ENCODE measurements at regions not wholly inside any gene's neighbourhood (a gene's known extent, or its start where the extent isn't known, plus 50 kb on each side); places are given as distances from the start of the nearest gene placed in this dataset.

- WGBS, 2 donors: 82 to 89% methylated on average over 1 to 3 of the region's 3 CpGs
Measured at GRCh38 chr14:89030921-89031320, 206.5 kb downstream of the TTC8 start.

DNA sequence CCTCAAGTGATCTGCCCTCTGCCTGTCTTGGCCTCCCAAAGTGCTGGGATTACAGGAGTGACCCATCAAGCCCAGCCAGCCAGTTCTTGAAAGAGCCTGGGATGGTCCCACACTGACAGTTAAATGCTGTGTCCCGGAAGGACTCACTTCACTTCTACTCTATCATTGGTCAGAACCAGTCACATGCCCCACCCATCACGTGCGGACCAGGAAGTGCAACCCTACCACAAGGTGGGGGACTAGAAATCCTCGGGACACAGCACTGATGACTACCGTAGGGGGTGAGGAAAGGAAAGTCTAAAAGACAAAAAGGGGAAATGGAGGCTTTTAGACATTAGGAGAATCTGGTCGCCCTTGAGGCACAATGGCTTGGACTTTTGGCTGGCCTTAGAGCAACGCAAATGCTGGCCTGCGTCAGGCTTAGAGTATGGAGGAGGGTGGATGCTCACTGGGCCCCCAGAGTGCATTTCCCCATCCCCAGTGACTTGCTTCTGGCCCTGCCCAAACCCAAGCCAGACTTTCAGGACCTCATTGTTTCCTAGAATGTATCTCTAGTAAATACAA lies 207.7 kb downstream of the TTC8 start:
- Histone ChIP-seq H3K36me3 (no peaks in the 10 kb centered on the region), H3K9me3 (no peaks in the 10 kb centered on the region), H3K4me3 (no peak overlapping the region), H3K27me3 (peaks cover 0 to 52% (median 0%) of the 10 kb centered on the region in 4 donors), H3K27ac (no peak overlapping the region), H3K4me1 (peaks cover 0 to 7% (median 0%) of the 10 kb centered on the region in 3 donors)
- TF ChIP-seq POLR2A (IDR thresholded peaks at IDR 0.05): no peak
- no peak for TF ChIP-seq CTCF (IDR thresholded peaks at IDR 0.05)
- intact Hi-C loops (cut with DNase I): no loop called here
- WGBS, 2 donors: 85 to 88% methylated on average over 5 to 6 of the region's 8 CpGs
- DNase-seq: no peak

More at GRCh38 chr14:89030921-89031320, 206.5 kb downstream of the TTC8 start:
- Histone ChIP-seq H3K36me3 (no peaks in the 10 kb centered on the region), H3K4me3 (no peak overlapping the region), H3K27ac (no peak overlapping the region), H3K4me1 (peaks cover 0 to 19% (median 6%) of the 10 kb centered on the region in 3 donors), H3K9me3 (no peaks in the 10 kb centered on the region), H3K27me3 (peaks cover 0 to 65% (median 0%) of the 10 kb centered on the region in 4 donors)
- TF ChIP-seq POLR2A (IDR thresholded peaks at IDR 0.05): no peak
- TF ChIP-seq CTCF (IDR thresholded peaks at IDR 0.05): no peak
- intact Hi-C loops (cut with DNase I): no loop called here
- no peak for DNase-seq

- H3K36me3 ChIP-seq: no peaks in the 10 kb centered on the region
- H3K27me3 ChIP-seq: peaks cover 0 to 36% (median 0%) of the 10 kb centered on the region in 4 donors
- intact Hi-C loops (cut with DNase I): no loop called here
- H3K9me3 ChIP-seq: no peaks in the 10 kb centered on the region
- H3K27ac ChIP-seq: no peak overlapping the region
- no peaks in the 10 kb centered on the region for H3K4me1 ChIP-seq
- DNase-seq: no peak
- WGBS, 2 donors: 76 to 79% methylated on average over 5 to 6 of the region's 6 CpGs
- no peak overlapping the region for H3K4me3 ChIP-seq
- TF ChIP-seq POLR2A (IDR thresholded peaks at IDR 0.05): no peak
Measured at GRCh38 chr14:89033756-89034155, 209.3 kb downstream of the TTC8 start.

DNA sequence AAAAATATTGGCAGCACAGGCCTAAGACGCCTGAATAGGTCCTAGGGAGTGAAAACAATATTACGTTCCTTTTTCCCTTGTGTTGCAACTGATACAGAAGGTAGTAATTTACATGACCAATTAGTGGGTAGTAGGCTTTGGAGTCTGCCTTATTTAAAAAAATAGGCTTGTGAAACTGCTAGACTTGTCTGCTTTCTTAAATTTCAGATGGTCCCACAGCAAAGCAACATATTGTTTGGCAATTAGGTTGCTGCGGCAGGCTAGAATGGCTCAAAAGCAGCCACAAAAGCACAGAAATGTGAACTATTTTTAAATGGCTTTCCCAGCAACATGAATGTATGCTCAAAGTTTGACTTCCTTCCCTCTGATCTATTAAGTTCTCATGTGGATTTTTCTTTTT lies 211.9 kb downstream of the TTC8 start:
- Histone ChIP-seq H3K36me3 (no peaks in the 10 kb centered on the region), H3K27me3 (peaks cover 0 to 10% (median 0%) of the 10 kb centered on the region in 4 donors), H3K4me3 (no peak overlapping the region), H3K9me3 (no peaks in the 10 kb centered on the region), H3K4me1 (peaks cover 6 to 14% (median 12%) of the 10 kb centered on the region in 3 donors), H3K27ac (no peak overlapping the region)
- intact Hi-C loops (cut with DNase I): no loop called here
- TF ChIP-seq POLR2A (IDR thresholded peaks at IDR 0.05): no peak
- TF ChIP-seq CTCF (IDR thresholded peaks at IDR 0.05): no peak
- no peak for DNase-seq
- WGBS, 2 donors: 90% methylated on average over 3 of the region's 3 CpGs

DNA sequence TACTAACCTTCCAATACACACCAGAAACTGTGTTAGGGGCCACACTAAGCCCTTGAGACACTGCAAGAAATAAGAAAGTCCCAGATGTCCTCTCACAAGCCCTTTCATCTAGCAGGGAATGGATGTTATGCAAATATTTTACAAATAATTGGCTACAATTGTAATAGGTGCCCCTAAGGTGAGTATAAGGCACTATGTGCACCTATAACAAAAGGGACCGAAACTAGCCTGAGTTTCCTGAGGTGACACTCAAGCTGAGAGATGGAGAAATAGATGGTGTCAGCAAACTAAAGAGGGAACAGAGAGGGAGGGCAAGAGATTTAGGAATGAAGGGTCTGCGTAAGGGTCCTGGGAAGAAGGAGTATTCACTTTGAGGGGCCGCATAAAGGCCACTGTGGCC lies 212.6 kb downstream of the TTC8 start:
- H3K27ac ChIP-seq: no peak overlapping the region
- DNase-seq: no peak
- no peak for TF ChIP-seq CTCF (IDR thresholded peaks at IDR 0.05)
- no peak for TF ChIP-seq POLR2A (IDR thresholded peaks at IDR 0.05)
- 86% methylated on average over 3 of the region's 3 CpGs for WGBS, 2 donors
- no peaks in the 10 kb centered on the region for H3K9me3 ChIP-seq
- H3K4me3 ChIP-seq: no peak overlapping the region
- peaks cover 9 to 17% (median 12%) of the 10 kb centered on the region in 3 donors for H3K4me1 ChIP-seq
- intact Hi-C loops (cut with DNase I): no loop called here
- H3K27me3 ChIP-seq: peaks cover 0 to 6% (median 0%) of the 10 kb centered on the region in 4 donors
- H3K36me3 ChIP-seq: no peaks in the 10 kb centered on the region

DNA sequence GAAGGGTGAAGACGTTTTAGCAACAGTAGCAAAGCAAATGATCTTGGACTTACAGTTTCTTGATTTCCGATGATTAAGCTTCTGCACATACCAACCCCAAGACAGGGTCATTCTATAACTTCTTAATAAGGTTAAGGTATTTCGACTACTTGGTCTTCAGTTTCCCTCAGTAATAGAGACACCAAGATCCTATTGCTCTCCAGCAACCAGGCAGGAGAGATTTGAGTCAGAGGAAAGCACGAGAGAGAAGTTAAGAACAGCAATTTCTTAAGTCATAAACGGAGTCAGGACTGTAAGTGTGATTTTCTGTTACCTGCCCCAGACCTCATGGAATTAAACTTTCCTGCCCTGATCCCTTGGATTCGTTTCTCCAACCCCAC lies 215.6 kb downstream of the TTC8 start:
- peak overlapping the region in 3 of 4 donors; percentile 44 to 63 (median 45) for H3K4me3 ChIP-seq
- no peak for DNase-seq
- peaks cover 9 to 17% (median 12%) of the 10 kb centered on the region in 3 donors for H3K4me1 ChIP-seq
- no peak for TF ChIP-seq POLR2A (IDR thresholded peaks at IDR 0.05)
- no peak for TF ChIP-seq CTCF (IDR thresholded peaks at IDR 0.05)
- 23 to 33% methylated on average over 6 of the region's 6 CpGs for WGBS, 2 donors
- H3K27me3 ChIP-seq: peaks cover 0 to 4% (median 0%) of the 10 kb centered on the region in 4 donors
- no peaks in the 10 kb centered on the region for H3K36me3 ChIP-seq
- peak overlapping the region; percentile 69 to 92 (median 84) for H3K27ac ChIP-seq
- no peaks in the 10 kb centered on the region for H3K9me3 ChIP-seq
- intact Hi-C loops (cut with DNase I): no loop called here

All from esophagus squamous epithelium (tissue), 5 donors.